GM18909 (cell line): ENCODE measurements at regions not wholly inside any gene's neighbourhood (a gene's known extent, or its start where the extent isn't known, plus 50 kb on each side); places are given as distances from the start of the nearest gene placed in this dataset.
A peak's percentile ranks its signal among the peaks of the same experiment; 100 is the strongest.

Experiments used
- ATAC-seq: cut with Tn5 transposase; IDR thresholded peaks from one replicate; pipeline ENCODE4 v1.9.1; 2021; ENCODE audit warnings: mild to moderate bottlenecking; ENCODE audit not compliant: unreplicated experiment, poor library complexity

GRCh38 chrX:131763674-131764073, 219.8 kb downstream of the OR13H1 start:
- ATAC-seq = peak; percentile 79

- no peak for ATAC-seq
These were observed 220.3 kb downstream of the OR13H1 start for GRCh38 chrX:131764216-131764615.

DNA sequence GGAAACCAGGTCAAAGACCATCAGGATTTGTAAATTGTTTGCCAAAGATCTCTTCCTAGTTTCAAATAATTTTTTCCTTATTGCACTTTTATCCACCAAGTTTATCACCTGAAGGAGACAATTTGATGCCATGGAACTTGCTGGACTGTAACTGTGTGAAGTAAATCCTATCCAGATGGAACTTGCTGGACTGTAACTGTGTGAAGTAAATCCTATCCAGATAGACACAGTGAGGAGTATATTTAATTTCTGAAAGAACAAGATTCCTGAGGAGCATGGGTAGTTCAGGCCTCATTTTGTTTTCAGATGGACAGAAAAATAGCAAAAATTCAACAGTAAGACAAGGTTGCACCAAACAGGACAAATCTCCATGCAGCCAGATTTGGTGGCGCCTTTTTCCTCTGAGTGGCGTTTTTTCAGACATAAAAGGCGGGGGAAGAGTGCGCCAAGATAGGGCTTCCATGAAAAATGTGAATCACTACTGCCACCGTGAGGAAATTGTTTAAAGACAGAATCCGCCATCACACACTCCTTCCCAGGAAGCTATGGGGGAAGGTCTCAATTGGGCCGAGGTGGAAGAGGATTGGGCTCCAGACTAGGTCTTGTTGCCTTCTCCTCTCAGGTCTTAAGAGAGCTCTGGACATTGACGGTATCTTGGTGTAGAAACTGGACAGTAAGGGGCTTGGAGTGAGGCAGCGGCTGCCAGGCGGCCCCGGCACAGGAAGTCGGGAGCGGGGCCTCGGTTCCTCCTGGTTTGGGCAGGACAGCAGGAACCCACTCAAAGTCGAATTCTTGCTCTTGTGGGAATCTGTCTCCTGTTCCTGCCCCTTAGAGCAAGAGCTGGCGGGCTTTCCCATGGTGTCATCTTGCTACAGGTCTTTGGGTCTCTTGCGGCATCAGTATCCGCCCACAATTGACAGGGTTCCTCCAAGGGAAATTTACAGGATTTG, 234.7 kb downstream of the OR13H1 start:
- peak; percentile 80 for ATAC-seq

- no peak for ATAC-seq
These were observed 235.4 kb downstream of the OR13H1 start for GRCh38 chrX:131779306-131779705.

DNA sequence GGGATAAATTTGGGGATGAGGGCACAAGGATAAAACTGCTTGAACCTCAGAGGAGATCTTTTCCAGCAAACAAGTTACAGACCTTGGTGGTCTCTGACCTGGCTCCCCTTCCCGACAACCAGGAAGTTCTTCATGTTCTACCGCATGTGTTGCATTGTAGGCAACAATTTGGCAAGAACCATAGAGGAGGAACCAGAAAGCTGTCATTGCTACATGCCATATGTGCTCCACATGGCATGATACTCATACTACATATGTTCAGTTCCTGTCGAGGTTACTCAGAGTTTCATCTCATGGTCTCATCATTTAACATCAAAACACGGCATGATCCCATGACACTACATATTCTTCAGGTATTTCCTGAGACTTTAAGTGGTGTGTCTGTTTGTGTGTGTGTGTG, 235.9 kb downstream of the OR13H1 start:
- ATAC-seq = no peak

- ATAC-seq = no peak
These were observed 238.8 kb downstream of the OR13H1 start for GRCh38 chrX:131782646-131783045.

GRCh38 chrX:131783555-131784308, 239.4 kb upstream of the STK26 start:
- peak; percentile 58 for ATAC-seq

DNA sequence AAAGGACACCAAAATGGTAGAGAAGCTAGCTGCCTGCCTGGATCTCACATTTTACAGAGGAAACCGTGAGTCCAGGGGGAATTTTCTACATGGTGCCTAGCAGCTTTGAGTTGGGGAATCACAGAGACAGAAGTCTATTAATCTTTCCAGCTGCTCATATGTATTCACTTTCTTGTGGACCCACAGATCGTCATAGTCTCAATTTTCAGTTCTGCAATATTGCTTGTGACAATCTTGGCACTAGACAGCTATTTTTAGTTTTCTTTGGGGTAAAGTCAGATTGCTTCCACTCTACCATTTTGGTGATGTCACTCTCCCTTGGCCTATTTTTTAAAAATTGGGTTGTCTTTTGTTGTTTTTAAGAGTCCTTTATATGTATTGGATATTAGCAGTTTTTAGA, 233.4 kb upstream of the STK26 start:
- ATAC-seq = peak; percentile 39

DNA sequence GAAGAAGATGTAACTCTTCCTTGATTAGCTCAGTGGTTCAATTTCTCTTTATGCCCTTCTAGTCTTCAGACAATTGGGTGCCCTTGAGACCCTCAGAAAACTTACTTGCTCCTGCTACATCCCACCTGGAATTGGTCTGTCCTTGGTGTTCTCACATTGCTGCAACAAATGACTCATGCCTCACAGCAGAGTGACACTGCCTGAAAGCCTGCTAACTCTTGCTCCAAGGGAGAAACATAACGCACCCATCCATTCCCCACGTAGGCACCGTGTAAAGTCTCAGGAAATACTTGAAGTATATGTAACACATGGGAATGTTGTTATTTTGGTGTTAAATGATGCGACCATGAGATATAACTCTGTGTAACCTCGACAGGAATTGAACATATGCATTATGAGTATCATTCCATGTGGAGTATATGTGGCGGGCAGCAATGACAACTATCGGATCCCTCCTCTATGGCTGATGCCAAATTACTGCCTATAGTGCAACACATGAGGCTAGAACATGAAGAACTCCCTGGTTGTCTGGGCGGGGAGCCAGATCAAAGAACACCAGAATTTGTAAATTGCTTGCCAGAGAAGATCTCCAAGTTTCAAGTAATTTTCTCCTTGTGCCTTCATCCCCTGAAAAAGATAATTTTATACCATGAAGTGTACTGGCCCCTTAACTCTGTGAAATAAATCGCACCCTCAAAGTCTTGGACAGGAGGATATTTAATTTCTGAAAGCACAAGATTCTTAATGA, 231.3 kb upstream of the STK26 start:
- ATAC-seq = no peak

DNA sequence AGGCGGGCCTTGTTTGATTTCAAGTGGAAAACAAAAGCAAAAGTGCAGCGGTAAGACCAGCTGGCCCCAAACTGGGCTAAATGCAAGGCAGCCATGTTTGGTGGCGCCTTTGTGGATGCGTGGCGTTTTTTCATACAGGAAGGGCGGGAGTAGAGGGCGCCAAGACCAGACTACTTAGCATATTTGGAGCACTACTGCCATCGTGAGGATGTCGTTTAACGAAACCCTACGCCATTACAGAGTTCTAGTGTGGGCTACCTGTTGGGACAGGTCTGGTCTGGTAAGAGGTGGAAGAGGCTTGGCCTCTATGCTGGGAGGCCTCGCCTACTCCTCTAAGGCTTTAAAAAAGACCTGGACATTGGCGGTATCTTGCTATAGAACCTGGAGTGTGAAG, 230.7 kb upstream of the STK26 start:
- peak; percentile 65 for ATAC-seq

GRCh38 chrX:131792789-131793462, 230.2 kb upstream of the STK26 start:
- ATAC-seq = peak; percentile 68

DNA sequence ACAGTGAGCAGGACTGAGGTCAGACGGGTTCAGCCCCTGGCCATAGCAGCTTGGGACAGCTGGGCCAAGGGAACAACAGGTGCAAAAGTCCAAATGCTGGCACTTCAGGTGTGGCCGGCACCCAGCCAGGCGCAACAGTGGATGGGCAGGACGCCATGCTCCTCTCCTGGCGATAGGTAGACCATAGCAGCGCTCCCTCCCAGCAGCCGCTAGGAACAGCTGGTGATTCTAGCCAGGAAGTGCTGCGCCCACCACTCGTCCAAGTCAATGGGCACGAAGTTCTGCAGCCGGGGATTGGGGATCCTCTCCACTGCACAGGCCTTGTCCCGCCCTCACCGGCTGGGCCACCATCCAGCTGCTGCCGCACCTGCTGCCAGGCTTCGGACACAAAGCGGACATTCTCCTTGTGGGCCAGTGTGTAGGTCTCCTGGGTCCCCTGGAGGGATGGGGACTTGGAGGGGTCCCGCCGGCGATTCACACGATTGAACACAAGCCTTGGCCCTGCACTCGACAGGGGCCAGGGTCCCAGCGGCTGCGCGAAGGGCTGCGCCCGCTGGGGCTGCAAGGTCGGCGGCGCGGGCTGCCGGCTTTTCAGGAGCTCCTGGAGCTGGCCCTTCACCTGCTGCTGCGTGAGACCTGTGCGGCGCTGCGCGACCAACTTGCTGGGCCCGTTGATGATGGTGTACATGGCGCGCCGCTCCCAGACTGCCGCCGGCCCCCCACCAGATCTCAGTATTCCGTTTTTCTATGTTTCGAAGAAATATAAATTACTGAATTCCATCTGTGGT, 227.5 kb upstream of the STK26 start:
- ATAC-seq = no peak

GRCh38 chrX:131801066-131801465, 222.0 kb upstream of the STK26 start:
- ATAC-seq = no peak

DNA sequence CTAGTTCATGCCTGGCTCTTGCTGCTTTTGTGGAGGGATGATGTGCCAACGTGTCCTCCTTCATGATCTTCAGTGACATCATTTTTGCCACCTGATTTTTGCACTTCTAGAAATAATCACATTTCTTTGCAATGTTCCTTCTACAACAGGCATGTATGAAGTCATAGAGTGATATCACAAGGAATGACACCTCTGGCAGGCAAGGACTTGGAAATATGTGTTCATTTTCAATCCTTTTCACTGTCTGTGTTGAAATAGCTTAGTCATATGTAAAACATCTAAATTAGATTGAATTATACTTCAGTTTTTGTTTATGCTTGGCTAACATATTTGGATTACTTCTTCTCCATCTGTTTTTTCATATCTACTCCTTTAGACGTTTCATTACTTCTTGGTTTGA, 221.2 kb upstream of the STK26 start:
- ATAC-seq = no peak

GRCh38 chrX:131802836-131803626, 220.1 kb upstream of the STK26 start:
- peak; percentile 91 for ATAC-seq

DNA sequence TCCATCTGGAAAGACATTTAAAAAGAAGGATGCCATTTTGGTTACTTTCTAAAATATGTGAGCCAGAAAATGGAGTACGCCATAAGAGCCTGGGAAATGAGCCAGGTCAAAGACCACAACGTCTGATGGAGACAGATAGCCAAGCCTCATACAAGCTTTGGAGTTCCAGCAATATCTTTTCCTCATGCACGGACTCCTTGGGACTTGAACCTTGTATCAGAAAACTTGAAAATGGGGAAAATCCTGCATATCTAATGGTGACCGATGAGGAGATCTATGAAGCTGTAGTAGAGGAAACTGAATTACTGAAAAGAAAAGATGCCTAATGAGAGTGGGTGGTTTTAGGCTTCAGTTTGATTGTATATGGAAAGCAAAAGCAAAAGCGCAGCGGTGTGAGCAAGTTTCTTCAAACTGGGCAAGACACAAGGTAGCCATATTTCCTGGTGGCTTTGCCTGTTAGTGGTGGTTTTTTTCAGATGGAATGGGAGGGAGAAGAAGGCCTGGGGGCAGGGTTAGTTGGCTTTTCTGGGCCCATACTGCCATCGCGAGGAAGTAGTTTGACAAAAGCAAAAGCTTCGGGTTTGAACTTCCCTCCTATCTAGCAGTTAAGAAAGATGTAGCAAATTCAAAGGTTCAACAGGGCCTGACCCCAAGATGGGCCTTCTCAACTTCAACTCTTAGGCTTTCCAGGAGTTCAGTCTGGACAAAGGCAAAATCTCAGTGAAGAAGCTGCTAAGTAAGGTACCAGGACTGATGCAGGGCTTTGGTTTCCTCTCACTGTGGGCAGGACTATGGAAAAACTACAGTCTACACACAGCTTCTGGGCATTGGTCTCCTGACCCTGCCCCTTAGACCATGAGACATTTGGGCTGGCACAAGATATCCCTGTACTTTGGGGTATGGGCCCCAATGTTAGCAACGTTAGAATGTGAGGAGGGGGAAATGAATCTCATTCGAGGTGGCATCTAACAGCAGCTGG, 210.0 kb upstream of the STK26 start:
- peak; percentile 89 for ATAC-seq

- peak; percentile 66 for ATAC-seq
These were observed 206.5 kb upstream of the STK26 start for GRCh38 chrX:131816551-131817136.
